ENCODE measurements at regions not wholly inside any gene's neighbourhood (a gene's known extent, or its start where the extent isn't known, plus 50 kb on each side); places are given as distances from the start of the nearest gene placed in this dataset.

- no peaks in the 10 kb centered on the region for H3K9me3 ChIP-seq (replicated peaks; ENCODE audit: control insufficient read depth, insufficient read depth, low read length)
- H4K20me1 ChIP-seq (ENCODE audit: control insufficient read depth, insufficient read depth) = no peaks in the 10 kb centered on the region
- no peaks in the 10 kb centered on the region for H3K4me1 ChIP-seq (ENCODE audit: control insufficient read depth, insufficient read depth, low read length)
- no peaks in the 10 kb centered on the region for H3K79me2 ChIP-seq (ENCODE audit: control insufficient read depth, insufficient read depth, low read length)
- H2AFZ ChIP-seq (ENCODE audit: control insufficient read depth, low read depth, low read length) = no peak overlapping the region
- H3K4me2 ChIP-seq (ENCODE audit: control insufficient read depth, insufficient read depth) = no peak overlapping the region
- BruUV-seq (replicated peaks) = no TSS peak
- SMC1A ChIA-PET (ENCODE audit: uncharacterized antibody, unreplicated experiment) = interaction anchor here (1.5 kb wide), 2 partner anchors 9 to 113 kb away, joined by 5 read pairs; no protein-coding TSS in a partner anchor
- no peak overlapping the region for H3K27ac ChIP-seq (ENCODE audit: control insufficient read depth, insufficient read depth)
- H3K9ac ChIP-seq (ENCODE audit: control insufficient read depth, insufficient read depth, low read length) = no peak overlapping the region
- H3K27me3 ChIP-seq (replicated peaks in 1 of 2; ENCODE audit: control insufficient read depth in 2 of 2, insufficient read depth in 2 of 2, low read length in 1 of 2) = no peaks in the 10 kb centered on the region
- FAIRE-seq = no peak
- TF ChIP-seq SMAD5 (IDR thresholded peaks at IDR 0.05; ENCODE audit: low read depth) = no peak
- no peak for TF ChIP-seq ZNF384 (IDR thresholded peaks at IDR 0.05; ENCODE audit: borderline replicate concordance, low read depth, low read length)
- no peak overlapping the region for H3K4me3 ChIP-seq
- no peak for DNase-seq (ENCODE audit: low read depth, low spot score)
- RAD21 ChIA-PET (ENCODE audit: unreplicated experiment) = interaction anchor here (0.9 kb wide), 1 partner anchor 151 kb away, joined by 3 read pairs; no protein-coding TSS in a partner anchor
- no peaks in the 10 kb centered on the region for H3K36me3 ChIP-seq (ENCODE audit: control insufficient read depth in 2 of 2, insufficient read depth in 2 of 2, low read length in 1 of 2)
- ATAC-seq = no peak
- in situ Hi-C loops (cut with MboI) = no loop called here
- CTCF ChIA-PET = interaction anchor here (2.3 kb wide), 1 partner anchor 10 kb away, joined by 8 read pairs; no protein-coding TSS in a partner anchor
- POLR2A ChIA-PET = interaction anchor here (1.2 kb wide), 1 partner anchor 53 kb away, joined by 3 read pairs; no protein-coding TSS in a partner anchor
- WGBS (ENCODE audit: insufficient coverage, insufficient replicate concordance, low lambda C conversion rate, missing lambda C conversion rate) = 75% methylated on average over 2 of the region's 2 CpGs
- intact Hi-C loops (cut with micrococcal nuclease; ENCODE audit: unreplicated experiment) = no loop called here
These were observed 96.6 kb upstream of the E2F7 start for GRCh38 chr12:77161944-77162343.

- FAIRE-seq (no peak), ATAC-seq (no peak), DNase-seq (ENCODE audit: low read depth, low spot score) (no peak)
- Histone ChIP-seq H3K27ac (ENCODE audit: control insufficient read depth, insufficient read depth) (no peak overlapping the region), H3K27me3 (replicated peaks in 1 of 2; ENCODE audit: control insufficient read depth in 2 of 2, insufficient read depth in 2 of 2, low read length in 1 of 2) (no peaks in the 10 kb centered on the region), H3K4me1 (ENCODE audit: control insufficient read depth, insufficient read depth, low read length) (no peaks in the 10 kb centered on the region), H3K9ac (ENCODE audit: control insufficient read depth, insufficient read depth, low read length) (no peak overlapping the region), H3K4me3 (no peak overlapping the region), H3K4me2 (ENCODE audit: control insufficient read depth, insufficient read depth) (no peak overlapping the region), H2AFZ (ENCODE audit: control insufficient read depth, low read depth, low read length) (no peak overlapping the region), H3K9me3 (replicated peaks; ENCODE audit: control insufficient read depth, insufficient read depth, low read length) (no peaks in the 10 kb centered on the region), H3K36me3 (ENCODE audit: control insufficient read depth in 2 of 2, insufficient read depth in 2 of 2, low read length in 1 of 2) (no peaks in the 10 kb centered on the region), H4K20me1 (ENCODE audit: control insufficient read depth, insufficient read depth) (no peaks in the 10 kb centered on the region), H3K79me2 (ENCODE audit: control insufficient read depth, insufficient read depth, low read length) (no peaks in the 10 kb centered on the region)
- RAD21 ChIA-PET (ENCODE audit: unreplicated experiment) = no interaction called here
- no peak for TF ChIP-seq ZNF384 (IDR thresholded peaks at IDR 0.05; ENCODE audit: borderline replicate concordance, low read depth, low read length)
- TF ChIP-seq ZBED1 (IDR thresholded peaks at IDR 0.05; ENCODE audit: borderline replicate concordance) = no peak
- no peak for TF ChIP-seq BHLHE40 (IDR thresholded peaks at IDR 0.05; ENCODE audit: borderline replicate concordance in 1 of 2, low read depth in 2 of 2, low read length in 1 of 2)
- TF ChIP-seq PAX8 (IDR thresholded peaks at IDR 0.05) = no peak
- no peak for TF ChIP-seq NBN (IDR thresholded peaks at IDR 0.05)
- no peak for TF ChIP-seq STAT3 (IDR thresholded peaks at IDR 0.05; ENCODE audit: low read depth, low read length)
- intact Hi-C loops (cut with micrococcal nuclease; ENCODE audit: unreplicated experiment) (no loop called here), in situ Hi-C loops (cut with MboI) (no loop called here)
- CTCF ChIA-PET = no interaction called here
- no TSS peak for BruUV-seq (replicated peaks)
- POLR2A ChIA-PET = no interaction called here
- SMC1A ChIA-PET (ENCODE audit: uncharacterized antibody, unreplicated experiment) = interaction anchor here (1.5 kb wide), 2 partner anchors 8 to 112 kb away, joined by 5 read pairs; no protein-coding TSS in a partner anchor
These were observed 95.6 kb upstream of the E2F7 start for GRCh38 chr12:77160931-77161330.

Measured in GM12878 (cell line).